A172 (cell line): ENCODE measurements at regions not wholly inside any gene's neighbourhood (a gene's known extent, or its start where the extent isn't known, plus 50 kb on each side); places are given as distances from the start of the nearest gene placed in this dataset.

ENCODE experiments used
- DNase-seq: peaks from one replicate; pipeline ENCODE4 v3.0.0-alpha.2; 2015; ENCODE audit warnings: low spot score

DNA sequence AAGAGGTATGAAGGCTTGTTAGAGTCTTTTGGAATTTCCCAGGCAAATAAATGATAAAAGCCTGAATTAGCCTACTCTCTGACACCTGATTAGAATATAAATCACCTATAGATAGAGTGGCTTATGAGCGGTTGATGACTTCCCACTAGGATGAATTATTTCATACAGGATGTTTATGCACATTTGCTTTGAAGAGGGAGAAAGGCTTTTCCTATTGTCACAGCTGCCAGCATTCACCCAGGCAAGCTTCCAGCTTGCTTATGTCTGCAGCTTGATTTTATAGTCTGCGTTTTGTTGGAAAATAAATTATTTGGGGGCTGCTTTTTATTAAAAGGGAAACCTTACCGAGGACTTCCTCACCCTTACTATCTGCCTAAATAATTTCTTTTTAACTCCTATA lies 51.3 kb upstream of the EIF2S2 start:
- DNase-seq, result no peak

DNA sequence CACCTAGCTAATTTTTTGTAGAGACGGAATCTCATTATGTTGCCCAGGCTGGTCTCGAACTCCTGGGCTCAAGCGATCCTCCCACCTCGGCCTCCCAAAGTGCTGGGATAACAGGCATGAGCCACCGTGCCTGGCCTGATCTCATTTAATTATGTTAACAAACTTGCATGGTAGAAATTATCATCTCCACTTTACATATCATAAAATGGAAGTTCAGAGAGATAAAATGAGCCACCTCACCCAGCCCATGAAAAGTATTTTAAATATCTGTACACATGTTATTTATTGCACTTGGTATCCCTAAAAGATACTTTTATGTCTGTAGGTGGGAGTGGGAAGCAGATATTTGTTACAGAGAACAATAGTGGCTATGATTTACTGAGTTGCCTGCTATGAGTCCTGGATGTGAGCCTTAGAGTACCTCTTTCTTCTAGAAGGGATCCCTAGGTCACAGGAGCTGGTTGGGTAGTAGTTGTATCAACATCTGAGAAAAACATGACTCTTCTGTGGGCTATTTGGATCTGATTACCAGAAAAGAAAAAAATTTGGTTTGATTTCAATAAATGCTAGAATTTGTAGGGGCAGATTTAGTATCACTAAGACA lies 52.4 kb upstream of the EIF2S2 start:
- no peak for DNase-seq

DNA sequence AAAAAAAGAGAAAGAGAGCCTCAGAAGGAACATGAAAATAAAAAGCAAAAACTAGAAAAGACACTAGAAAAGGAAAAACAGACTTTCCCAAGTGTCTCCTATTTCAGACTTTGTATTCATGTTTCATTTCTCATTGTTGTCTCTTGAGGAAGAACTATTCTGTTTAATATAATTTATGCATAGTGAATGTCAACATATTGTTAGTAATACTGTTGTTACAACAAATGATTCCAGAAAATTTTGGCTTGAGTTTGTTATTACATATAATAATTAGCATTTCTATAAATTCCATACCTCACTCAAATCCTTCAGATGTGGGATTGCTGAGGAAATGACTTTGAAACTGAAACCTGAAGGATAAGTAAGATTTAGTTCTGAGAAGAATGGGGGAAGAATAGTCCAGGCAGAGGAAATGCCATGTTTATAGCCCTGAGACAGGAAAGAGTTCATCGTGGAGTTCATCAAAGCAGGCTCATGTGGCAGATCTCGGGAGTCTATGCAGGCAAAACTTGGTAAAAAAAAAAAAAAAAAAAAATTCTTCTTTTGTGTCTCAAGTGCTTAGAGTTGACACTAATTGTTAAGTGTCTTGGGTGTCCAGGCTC lies 53.1 kb upstream of the EIF2S2 start:
- no peak for DNase-seq

DNA sequence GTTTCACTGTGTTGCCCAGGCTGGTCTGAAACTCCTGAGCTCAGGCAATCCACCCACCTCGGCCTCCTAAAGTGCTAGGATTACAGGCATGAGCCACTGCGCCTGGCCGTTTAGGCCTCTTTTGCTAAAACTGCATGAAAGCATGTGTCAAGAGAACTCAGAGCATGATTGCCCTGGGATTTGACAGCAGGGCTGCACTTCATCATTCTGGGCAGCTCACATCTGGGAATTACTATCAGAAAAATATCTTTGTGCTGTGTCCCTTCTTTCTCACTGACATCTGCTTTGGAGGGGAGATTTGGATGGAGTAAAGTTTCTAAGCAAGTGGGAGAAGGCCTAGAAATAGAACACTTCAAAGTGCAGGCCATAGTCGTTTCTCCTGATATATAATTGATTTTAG lies 59.6 kb upstream of the EIF2S2 start:
- DNase-seq, result no peak

DNA sequence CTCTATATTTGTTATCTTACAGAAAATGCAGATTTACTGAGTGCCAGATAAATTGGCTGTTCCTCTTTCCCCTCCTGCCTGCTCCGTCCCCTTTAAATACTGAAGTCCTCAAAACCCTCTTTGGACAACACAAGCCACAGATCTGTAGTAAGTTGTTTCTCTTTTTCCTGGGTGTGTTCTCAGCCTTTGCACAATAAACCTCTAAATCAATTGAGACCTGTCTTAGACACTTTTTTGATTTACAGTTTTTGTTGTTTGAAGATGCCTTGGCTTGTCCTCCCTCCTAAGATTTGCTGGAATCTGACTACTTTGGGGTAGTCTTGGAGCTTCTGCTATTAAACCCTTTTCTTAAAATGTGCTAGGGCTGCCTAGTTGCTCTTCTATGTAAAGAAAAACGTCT lies 60.9 kb upstream of the EIF2S2 start:
- no peak for DNase-seq

DNA sequence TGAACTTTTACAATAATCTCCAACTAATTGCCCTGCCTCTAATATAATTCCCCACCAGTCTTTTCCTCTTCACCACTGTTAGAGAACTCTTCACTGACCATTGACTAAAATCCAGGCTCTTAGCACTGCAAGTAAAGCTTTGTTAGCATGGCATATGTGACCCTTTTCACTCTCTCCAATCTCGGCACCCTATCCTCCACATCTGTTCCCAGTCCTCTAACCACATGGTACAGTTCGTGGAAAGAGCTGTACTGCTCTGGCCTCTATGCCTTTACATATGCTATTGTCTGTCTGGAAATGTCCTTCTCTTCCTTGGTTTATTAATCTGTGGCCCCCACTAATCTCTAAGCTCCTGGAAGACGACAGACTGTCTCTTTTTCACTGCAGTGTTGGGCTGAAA lies 63.0 kb upstream of the EIF2S2 start:
- DNase-seq, result no peak

DNA sequence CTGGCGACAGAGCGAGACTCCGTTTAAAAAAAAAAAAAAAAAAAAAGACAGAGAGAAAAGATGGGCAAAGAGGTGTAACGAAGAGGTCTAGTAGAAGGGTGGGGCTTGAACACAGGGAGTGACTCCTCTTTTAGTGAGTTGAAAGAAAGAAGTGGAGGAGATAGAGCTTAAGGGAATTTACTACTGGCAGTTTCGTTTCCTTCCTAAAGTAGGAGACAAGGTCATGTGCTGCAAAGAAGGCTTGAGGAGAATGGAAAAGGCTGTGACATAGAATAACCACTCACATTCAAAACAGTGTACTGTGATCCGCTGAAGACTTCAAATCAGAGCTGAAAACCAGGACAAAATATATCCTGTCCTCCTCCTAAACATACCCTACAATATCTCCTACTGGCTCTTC lies 63.8 kb upstream of the EIF2S2 start:
- no peak for DNase-seq

DNA sequence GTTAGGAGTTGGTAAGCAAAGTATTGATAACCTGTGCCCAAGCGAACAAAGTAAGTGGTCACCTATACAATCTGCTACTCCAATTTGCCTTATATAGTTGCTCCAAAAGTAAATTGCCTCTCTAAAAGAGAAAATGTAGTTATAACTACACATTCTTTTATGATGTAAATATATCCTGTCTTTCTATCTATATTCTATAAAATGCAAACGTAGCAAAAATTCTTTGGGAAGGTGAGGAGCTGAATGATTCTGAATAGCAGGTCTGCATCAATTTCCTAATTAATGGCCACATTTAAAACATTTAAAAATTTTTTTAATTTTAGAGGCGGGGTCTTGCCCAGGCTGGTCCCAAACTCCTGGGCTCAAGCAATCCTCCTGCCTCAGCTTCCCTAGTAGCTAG lies 64.2 kb upstream of the ASIP start:
- DNase-seq, result no peak

DNA sequence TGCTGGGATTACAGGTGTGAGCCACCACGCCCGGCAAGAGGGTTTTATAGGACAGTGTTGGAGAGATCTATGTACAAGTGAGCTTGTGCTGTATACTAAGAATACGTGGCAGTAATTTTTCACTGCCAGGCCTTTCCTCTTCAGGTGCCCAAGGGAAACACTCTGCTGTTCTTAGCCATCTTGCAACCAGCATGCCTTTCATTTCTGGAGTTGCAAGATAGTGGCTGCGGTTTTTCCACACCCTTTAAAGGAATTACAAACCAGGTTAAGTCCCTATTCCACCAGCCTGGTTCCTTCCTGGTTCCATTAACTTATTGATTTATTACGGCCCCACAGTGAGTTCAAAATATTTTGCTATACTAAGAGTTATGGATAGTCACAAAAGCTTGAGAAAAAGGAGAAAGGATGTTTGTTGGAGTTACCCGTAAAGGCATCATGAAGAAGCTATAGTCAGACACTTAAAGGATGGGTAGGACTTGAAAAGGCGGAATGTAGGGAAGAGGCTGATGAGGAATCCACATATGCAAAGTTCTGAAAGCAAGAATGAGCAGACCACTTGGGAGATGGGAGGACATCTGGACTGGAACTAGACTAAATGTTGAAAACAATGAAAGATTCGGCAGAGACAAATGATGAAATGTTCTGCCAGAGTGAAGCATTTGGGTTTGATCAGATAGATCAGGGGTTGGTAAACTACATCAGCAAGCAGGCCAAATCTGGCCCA lies 61.4 kb upstream of the ASIP start:
- peak; percentile 8 for DNase-seq

DNA sequence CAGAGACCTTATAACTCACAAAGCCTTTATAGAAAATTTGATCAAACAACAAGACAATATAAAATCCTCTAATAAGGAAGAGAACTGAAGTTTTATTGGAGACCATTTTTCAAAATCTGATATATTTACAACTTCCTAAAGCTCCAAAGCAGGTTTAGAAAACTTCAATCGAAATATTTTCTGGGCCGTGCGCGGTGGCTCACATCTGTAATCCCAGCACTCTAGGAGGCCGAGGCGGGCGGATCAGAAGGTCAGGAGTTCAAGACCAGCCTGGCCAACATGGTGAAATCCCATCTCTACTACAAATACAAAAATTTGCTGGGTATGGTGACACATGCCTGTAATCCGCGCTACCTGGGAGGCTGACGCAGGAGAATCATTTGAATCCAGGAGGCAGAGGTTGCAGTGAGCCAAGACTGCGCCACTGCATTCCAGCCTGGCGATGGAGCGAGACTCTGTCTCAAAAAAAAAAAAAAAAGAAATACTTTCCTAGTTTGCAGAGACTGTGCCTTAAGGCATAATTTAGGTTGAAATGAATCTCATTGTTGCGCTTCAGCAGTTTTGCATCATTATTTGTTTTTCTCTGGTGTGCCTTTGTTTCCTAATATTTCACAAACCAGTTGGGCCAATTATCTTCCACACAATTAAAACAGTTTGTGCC lies 60.6 kb upstream of the ASIP start:
- DNase-seq, result no peak

DNA sequence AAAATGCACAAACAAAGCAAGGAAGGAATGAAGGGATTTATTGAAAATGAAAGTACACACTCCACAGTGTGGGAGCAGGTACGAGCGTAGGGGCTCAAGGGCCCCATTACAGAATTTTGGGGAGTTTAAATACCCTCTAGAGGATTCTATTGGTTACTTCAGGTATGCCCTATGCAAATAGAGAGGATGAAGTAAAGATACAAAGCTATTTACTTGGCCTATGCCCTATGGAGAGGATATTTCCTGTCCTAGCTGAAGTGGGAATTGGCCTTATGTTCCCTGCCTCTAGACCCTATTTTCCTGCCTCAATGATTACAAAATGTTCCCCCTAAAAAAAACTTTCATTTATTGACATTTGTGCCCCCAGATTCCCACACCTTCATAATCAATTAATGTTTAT lies 59.7 kb upstream of the ASIP start:
- DNase-seq, result no peak

DNA sequence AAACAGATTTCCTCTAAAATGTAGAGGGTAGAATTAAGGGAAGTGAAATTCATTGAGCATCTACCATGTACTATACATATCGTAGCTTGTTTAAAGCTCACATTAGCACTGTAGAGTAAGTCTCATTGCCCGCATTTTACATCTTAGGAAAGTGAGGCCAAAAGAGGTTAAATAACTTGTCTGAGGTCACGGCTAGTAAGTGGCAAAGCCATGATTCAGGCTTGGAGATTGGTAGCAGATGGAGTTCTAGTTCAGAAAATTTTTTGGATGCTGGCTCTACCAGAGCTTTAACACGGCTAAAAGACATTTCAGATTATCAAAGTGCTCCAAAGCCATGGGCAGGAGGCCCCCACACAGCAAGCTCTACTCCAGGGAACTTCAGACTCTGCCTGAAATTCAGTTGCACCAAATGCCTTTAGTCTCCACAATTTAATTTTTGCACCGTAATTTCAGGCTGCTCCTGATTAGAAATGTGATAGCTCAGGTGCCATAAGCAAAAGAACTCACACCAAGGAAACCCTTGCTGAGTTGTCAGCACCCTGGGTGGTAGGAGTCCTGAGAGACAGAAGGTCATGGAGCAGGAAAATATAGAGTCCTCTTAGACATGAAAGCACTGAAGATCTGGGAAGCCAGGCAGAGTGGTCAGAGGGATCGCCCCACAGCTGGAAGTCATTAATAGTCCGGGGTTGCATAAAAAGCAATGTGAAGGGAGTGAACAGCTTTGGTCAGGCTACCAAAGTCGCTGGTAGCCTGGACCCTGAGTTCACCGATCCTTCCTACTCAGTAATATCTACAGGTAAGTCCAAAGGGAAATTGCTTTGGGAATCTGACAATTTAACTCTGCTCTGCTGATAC lies 55.2 kb upstream of the ASIP start:
- DNase-seq, result no peak

DNA sequence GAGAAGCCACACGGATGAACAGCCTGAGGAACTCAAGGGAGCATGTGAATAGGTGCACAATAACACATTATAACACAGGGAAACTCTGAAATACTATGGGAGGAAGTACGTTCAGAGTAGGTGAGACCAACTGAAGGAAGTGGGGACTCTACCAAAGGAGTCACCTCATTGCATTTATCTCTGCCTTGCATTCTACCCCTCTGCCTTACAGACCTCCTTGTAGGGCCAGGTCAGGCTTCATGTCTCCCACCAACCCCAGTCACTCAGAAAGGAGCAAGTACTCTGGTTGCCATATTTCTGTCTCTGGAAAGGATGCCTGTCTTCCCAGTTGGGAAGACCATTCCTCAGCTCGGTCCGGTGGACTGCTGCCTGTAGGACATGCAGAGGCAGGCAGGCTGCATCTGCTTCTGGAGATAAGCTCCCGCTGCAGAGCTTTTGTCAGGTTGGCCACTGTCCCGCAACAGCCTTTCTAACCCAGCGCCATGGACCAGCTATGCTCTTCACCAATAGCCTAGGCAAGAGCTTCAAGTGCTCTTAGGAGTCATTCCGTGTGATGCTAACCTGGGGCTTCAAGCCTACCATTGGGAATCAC lies 51.6 kb upstream of the ASIP start:
- DNase-seq, result no peak

DNA sequence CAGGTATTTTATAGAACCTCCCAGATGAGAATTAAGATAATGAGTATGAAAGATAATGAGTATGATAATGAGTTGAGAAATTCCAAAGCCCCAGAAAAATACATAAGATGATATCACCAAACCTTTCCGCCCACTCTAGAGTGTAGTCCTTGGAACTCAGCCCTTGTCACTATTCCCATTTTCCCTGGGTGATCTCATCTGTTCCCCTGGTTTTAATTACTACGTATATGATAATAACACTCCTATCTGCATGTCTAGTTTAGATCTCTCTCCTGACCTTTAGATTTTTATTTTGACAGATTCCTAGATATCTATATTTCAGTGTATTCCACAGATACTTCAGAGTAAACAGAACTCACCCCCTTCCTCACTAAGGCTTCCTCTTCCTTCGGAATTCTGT lies 51.0 kb upstream of the ASIP start:
- DNase-seq, result no peak

DNA sequence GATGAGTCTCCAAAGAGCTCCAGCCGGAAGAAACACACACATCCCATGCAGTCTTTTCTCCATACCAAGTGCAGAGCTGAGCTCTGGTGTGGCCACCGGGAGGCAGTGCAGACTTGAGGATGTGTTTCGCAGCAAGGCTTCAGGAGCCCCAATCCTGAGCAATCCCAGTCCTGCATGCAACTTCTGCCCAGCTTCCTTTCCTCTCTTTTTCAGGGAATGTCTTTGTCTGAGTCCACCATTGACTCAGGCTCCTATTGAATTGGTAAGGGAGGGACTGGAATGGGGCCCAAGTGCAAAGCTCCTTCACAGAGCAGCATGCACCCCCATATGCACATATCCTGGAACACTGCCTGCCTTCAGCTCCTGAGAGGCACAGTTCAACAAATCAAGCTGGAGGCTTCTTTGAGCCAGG lies 50.5 kb upstream of the ASIP start:
- peak; percentile 75 for DNase-seq
